GM18502 (cell line): ENCODE measurements at regions not wholly inside any gene's neighbourhood (a gene's known extent, or its start where the extent isn't known, plus 50 kb on each side); places are given as distances from the start of the nearest gene placed in this dataset.
A peak's percentile ranks its signal among the peaks of the same experiment; 100 is the strongest.
"Not testable (repeated sequence)": the region's sequence is repeated elsewhere in the genome, so short reads cannot be mapped to it uniquely, and the experiment has no call there.

Experiments used
- ATAC-seq: cut with Tn5 transposase; IDR thresholded peaks from one replicate; pipeline ENCODE4 v1.9.1; 2021; ENCODE audit warnings: mild to moderate bottlenecking; ENCODE audit not compliant: unreplicated experiment, poor library complexity

GRCh38 chr14:46451800-46452199 lies 199.8 kb downstream of the RPL10L start:
- ATAC-seq, result no peak

DNA sequence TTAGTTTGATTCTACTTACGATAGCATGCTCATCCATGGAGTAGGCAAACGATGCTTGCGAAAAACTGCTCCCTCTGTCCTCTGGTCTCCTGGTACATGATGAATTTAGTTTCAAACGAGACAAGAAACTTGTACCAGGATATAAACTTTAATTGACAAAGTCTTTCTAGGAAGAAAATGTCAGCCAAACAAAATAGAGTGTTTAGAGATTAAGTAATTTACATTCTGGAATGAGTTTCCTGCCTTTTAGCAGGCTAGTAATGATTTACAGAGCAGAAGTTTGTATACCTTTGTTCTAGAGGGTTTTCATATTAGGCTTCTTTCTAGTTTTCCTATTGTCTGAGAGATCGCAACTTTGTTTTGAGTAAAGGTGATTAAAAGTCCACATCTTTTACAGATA lies 206.9 kb downstream of the RPL10L start:
- ATAC-seq, result no peak

DNA sequence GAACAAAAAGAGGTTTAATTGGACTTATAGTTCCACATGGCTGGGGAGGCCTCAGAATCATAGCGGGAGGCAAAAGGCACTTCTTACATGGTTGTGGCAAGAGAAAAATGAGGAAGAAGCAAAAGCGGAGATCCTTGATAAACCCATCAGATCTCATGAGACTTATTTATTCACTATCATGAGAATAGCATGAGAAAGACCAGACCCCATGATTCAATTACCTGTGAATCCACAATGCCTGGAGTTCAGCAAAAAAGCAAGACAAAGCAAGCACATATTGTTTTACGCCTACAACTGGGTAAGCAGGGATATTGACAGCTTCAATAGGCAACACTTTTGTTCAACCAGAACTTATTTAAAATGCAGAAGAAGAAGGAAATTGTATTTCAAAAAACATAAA lies 218.2 kb downstream of the RPL10L start:
- ATAC-seq, result no peak

GRCh38 chr14:46432516-46432915 lies 219.1 kb downstream of the RPL10L start:
- no peak for ATAC-seq

DNA sequence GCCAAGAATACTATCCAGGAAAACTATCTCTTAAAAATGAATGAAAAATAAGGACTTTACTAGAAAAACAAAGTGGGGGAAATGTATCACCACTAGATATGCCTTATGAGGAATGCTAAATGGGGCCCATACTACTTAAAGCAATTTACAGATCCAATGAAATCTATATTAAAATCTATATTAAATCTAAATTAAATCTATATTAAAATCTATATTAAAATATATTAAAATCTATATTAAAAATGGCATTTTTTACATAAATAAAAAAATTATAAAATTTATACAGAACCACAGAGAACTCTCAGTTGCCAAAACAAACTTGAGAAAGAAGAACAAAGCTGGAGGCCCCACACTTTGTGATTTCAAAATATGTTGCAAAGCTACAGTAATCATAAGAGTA lies 234.5 kb downstream of the RPL10L start:
- no peak for ATAC-seq

DNA sequence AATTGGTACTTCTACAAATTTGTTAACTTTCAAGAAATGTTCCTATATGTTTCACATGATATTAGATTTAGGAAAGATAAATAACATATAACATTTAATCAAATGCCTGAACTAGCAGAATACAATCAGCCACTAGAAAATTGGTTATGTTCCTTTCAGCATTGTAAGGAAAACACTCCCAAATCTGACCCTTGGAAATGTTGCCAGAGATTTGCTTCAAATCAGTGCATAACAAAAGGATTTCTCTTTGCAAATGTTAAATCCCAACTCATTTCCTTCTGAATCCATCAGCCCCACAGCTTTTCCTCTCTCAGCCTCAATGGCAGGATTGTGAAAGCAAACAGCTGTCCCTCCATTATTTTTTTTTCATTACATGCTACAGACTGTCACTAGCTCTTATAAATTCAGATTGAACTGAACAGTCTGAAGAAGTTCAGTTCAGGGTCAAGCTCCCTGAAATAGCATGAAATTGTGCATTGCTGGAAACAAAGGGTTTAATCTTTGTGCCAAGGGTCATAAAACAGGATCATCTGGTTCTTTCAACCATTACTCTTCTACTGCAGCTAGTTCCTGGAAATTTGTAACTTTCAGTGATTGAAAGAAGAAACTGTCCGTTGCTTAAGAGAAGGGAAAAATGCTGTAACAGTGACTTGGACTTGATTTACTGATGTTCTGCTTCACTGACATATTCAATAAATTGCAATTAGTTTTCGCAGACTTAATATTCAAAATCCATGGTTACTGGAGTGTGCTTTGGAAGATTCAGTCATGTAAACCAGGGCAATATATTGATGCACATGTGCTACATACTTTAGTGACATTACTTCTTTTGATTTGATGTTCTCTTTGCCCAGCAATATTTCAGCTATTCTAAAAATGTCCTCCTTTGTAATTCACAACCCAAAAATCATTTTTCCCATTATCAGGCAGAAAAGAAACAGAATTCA lies 246.4 kb downstream of the RPL10L start:
- ATAC-seq, result no peak

DNA sequence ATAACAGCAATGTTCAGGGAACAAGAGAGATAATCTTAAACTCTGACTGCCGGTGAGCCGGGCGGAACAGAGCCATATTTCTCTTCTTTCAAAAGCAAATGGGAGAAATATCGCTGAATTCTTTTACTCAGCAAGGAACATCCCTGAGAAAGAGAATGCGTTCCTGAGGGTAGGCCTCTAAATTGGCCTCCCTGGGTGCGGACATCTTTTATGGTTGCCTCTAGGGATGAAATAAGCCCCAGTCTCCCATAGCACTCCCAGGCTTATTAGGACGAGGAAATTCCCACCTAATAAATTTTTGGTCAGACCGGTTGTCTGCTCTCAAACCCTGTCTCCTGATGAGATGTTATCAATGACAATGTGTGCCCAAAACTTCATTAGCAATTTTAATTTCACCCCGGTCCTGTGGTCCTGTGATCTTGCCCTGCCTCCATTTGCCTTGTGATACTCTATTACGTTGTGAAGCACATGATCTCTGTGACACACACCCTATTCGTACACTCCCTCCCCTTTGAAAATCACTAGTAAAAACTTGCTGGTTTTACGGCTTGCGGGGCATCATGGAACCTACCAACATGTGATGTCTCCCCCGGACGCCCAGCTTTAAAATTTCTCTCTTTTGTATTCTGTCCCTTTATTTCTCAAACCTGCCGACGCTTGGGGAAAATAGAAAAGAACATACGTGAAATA lies 249.4 kb downstream of the RPL10L start:
- not testable (repeated sequence) for ATAC-seq

DNA sequence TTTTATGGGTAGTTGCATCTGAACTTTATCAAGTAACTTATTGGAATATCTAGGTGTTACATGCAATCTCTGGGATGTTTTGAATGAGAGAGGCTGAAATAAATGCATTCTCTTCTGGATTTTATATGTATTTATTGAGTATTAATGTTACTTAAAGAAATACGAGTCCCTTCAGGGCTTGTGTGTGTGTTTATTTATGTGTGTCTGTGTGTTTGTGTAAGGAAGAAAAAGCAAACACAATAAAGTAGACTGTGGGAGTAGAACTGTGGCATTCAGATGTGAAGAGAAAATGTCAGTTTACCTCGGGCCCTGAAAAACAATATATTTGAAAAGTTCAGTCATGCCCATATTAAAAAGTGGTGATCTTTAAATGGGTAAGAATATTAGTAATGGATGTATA lies 250.5 kb downstream of the RPL10L start:
- no peak for ATAC-seq

GRCh38 chr14:46399049-46399448 lies 252.5 kb downstream of the RPL10L start:
- no peak for ATAC-seq

DNA sequence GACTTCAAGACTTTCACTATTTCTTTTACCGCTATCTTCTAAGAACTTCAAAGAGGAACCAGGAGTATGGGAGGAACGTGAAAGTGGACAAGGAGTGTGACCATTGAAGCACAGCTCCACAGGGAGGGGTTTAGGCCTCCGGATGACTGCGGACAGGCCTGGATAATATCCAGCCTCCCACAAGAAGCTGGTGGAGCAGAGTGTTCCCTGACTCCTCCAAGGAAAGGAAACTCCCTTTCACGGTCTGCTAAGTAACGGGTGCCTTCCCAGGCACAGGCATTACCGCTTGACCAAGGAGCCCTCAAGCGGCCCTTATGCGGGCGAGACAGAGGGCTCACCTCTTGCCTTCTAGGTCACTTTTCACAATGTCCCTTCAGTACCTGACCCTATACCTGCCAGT lies 267.0 kb downstream of the RPL10L start:
- ATAC-seq, result no peak

DNA sequence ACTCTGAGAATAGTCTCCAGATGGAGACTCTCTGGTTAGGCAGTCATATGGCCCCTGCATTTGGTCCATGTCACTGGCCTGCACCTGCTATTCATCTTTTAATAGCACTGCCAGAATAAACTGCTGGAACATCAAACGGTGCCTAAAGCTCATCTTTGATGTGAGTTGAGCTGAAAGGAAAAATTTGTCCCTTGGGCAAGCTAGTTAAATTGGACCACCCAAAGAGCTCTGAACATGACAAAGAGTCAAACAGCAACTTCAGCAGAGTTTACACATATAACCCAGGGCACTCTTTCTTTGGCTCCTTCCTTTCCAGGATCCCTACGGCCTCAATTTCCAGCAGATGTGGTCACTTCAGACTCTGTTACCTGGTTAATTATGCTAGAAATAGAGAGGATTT lies 269.9 kb downstream of the RPL10L start:
- ATAC-seq, result no peak

DNA sequence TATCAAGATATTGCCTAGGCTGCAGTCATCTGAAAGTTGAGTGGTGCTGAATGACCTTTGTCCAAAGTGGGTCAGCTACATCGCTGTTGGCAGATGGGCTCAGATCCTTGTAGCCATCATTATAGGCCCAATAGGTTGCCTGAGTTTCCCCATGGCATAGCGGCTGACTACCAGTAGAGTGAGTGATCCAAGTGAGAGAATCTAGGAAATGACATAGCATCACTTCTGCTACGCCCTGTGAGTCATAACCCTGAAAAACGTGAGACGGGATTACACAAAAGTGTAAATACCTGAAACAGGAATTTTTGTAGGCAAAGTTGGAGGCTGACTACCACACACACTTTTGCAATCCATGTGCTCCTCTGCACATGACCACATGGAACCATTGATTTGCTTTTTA lies 273.3 kb downstream of the RPL10L start:
- ATAC-seq, result no peak

DNA sequence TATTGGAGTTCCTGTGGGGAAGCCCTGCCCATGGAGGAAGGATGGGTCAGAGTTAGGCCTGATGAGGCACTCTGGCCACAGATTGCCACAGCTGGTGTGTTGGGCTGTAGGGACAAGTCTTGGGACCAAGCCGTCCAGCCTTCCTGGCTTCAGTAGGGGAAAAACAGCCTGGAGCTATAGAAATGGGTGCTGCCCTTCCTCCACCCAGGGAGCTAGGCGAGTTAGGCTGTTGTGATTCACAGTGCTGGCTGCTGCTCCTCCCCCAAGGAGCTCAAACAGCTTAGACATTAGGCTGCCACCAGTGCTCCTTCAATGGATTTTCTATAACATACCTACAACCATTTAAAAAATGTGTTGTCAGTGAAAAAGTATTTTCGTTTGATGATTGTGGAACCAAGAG lies 274.3 kb downstream of the RPL10L start:
- no peak for ATAC-seq

DNA sequence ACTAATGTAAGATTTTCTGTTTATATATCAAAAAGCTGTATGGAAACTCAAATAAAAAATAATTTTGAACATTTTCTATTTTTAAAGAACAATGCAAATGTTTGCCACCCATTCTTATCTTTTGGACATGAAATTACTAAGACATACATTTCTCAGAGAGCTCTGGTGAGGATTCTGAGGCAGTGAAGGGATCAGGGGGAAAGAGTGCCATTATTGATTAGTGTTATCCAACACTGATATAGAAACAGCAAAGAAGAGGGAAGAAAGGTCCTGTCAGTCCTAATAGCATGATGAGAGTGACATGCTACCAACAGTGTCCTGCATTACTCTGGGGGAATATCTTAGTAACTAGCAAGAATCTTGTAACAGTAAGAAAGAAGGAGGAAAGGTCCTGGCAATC lies 282.2 kb downstream of the RPL10L start:
- ATAC-seq, result no peak

DNA sequence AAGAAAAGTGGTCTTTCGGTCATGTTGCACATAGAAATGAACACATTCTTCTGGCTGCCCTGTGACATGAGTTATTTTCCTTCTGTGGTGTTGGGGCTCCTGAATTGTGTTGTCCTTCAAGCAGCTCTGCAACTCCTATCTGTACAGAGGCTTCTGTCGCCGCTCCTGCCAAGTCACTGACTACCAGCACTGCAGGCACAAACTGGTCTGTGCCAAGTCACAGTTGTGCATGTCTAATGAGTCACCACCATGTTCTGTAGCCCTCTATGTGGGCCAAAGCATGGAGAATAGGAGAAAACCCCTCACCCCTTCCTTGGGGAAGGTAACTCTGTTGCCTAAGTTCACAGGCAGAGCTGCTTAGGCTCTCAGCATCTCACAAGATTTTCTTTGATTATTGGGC lies 283.3 kb downstream of the RPL10L start:
- no peak for ATAC-seq

- ATAC-seq, result no peak
Observed at GRCh38 chr14:46352844-46353243, 298.7 kb downstream of the RPL10L start.

DNA sequence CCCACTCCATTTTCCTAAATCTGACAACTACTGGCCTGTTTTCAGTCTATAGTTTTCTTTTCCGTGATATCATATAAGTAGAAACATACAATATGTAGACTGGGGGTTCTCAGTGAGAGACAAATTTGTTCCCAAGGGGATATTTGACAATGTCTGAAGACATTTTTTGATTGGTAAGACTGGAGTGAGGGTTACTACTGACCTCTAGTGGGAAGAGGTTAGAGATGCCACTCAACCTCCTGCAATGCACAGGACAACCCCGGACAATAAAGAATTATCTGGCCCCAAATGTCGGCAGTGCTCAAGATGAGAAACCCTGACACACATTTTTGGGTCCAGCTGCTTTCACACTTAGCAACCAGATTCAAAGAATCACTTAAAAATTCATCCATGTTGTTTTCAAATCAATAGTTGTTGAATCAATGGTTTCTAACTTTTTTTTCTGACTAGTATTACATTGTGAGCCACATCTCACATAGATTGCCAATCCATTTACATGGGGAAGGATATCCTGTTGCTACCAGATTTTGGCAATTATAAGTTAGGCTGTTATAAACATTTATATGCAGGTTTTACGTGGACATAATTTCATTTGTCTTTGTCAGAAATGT lies 307.1 kb downstream of the RPL10L start:
- peak; percentile 95 for ATAC-seq

- ATAC-seq, result no peak
Observed at GRCh38 chr14:46325777-46326176, 325.8 kb downstream of the RPL10L start.

DNA sequence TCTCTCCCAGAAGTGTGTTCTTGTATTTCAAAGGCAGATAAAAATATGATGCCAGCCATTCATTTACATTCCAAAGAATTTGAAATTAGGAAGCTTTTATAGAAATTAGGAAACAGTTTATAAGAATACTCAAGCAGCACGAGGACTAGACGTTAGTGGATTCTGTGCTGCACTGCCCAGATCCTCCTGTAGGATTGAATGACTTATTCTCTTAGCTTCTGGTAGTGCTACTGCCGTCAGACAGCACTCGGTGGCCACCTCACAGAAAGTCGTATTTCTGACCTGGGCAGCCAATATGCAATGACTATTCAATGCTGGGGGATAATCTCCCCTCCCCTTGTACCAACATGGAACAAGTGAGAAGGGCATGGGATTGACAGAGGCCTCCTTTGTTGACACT lies 326.4 kb downstream of the RPL10L start:
- ATAC-seq, result no peak

DNA sequence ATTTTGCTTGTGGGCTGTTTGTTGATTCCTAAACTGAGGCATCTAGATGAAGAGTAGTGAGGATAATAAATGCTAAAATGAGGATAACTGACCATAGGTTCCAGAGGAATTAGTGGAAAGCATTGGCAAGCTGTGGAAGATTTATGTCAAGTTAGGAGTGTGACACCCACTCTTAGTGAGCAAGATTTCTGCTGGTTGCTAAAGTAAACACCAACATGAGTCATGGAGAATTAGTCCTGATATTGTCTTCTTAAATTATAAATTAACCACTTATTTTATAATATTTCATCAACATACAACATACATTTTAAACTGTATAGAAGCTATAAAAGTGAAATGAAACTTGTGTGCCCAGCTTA lies 328.2 kb downstream of the RPL10L start:
- no peak for ATAC-seq

DNA sequence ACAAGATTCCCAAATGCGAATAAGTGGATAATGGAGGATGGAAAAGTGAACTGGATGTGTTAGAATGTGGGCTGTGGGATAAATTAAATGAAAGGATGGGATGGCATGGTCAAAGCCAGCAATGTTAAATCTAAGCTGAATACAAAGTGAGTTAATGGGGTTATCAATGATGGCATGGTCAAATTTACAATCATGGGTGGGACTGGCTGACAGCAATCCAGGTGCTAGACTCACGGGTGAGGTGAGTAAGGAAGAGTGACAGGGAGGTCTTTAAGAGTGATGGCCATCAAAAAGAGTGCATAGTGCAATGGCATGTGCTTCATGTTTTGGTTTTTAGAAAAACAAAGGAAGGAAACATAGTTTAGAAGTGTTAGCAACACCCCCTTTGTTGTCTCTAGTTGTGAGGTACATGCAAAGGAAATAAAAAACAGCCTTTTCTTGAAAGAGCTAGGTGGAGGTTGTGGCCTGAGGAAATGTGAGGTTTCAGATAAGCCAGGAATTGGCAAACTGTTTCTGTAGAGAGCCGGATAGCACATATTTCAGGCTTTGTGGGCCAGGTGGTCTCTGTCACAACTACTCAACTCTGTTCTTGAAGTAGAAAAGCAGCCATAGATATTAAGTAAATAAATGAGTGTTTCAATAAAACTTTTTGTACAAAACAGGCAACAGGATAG lies 328.7 kb downstream of the RPL10L start:
- no peak for ATAC-seq
